GM21367 (cell line): ENCODE measurements at regions not wholly inside any gene's neighbourhood (a gene's known extent, or its start where the extent isn't known, plus 50 kb on each side); places are given as distances from the start of the nearest gene placed in this dataset.
"Not testable (repeated sequence)": the region's sequence is repeated elsewhere in the genome, so short reads cannot be mapped to it uniquely, and the experiment has no call there.

Experiments used
- ATAC-seq: cut with Tn5 transposase; IDR thresholded peaks from one replicate; pipeline ENCODE4 v1.9.1; 2021; ENCODE audit not compliant: unreplicated experiment

DNA sequence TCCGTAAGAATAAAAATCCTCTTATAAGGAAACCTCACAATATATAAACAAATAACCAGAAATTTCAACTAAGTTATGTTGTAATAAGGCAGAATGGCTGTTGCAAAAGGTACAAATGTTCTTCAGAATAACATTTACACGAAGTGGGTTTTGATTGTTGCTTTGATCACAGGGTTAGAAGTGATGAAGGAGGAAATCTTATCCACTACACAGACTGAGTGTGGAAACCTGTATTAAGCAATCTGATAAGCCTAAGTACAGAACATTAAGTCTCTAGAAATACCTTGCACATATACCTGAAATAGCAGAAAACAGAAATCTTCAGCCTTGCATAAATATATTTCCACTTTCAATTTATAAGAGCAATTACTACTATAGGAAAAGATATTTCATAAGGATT is 251.9 kb downstream of the ETV1 start:
- ATAC-seq: no peak

DNA sequence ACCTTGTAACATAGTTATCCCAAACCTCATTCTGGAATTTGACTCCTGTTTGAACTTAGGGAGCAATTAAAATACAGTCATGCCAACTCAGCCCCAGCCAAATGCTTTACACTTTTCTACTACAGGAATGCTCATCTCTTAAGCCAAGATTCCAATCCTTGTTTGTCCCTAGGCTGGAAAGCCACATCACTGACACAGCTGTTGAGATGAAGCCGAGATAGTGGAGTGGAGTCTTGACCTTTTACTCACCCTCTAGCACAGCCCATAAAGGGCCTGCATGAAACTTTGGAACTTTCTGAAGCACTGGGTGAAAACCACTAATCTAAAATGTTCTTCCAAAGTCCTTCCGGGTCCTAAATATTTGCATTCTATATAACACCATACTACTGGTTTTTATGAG is 247.3 kb downstream of the ETV1 start:
- no peak for ATAC-seq

DNA sequence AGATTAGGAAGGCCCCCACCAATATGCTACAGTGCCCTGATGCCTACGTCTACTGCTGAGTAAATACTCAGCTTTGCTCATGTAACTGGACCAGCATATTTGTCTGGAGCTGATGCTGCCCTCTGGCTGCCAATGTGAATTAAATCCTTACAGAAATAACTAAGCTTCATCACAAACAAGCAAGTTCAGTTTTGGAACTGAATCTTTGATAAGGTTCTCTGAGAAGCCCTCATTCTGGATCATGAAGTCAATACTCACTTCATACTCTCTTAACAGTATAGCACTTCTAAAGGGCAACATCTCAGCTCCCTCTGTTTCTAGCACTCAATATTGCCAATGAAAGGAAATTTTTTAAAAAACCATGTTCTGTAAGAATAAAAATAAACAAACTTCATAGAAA is 246.7 kb downstream of the ETV1 start:
- no peak for ATAC-seq

DNA sequence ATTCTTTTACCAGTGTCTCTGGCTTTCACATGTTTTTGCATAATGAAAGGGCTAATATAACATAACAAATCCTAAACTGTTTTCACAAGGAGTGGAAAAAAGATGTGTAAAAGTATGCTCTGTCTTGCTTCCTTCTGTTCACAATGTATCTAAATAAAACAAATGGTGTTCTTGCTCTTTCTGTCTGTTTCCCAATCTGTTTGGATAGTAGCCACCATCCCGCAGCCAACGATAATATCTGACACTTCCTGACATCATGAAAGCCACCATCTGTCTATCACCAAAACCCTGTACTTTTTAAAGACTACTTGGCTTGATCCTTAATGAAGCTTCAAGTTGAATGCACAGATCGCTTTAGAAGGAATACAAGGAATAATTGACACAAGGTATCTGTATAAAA is 246.2 kb downstream of the ETV1 start:
- no peak for ATAC-seq

DNA sequence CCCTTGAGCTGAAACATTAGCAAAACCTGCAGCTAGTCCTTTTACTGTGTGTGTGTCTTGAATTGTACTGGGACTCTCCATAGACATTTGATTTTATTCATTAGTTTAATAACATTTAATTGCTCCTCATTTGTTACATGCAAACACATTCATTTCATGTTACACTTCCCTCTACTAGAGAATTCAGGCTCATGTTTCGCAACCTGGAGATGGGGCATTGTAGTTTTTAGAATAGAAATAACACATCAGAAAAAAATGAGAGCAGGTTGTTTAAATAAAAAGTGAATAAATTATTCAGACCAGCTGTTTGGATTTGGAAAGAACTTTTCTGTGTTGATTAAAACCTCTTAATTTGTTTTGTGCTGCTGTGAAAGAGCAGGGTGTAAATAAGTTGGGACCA is 243.9 kb downstream of the ETV1 start:
- no peak for ATAC-seq

DNA sequence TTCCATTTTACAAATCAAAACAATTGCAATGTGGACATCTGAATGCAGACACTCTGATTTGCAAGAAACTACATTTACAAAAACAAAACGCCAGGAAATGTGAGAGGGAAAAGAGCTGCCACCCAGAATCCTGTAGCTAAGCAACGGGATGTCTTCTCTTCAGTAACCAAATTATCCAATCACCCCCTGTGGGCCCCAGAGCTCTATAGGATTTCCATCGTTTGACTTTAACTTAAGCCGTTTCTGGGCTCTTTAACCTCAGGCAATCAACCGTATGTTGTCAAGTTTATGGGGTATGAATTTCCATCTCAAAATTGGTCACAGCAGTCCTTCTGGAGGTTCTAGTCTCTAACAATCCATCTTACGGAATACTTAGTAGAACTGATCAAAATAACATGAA is 240.5 kb downstream of the ETV1 start:
- ATAC-seq: no peak

DNA sequence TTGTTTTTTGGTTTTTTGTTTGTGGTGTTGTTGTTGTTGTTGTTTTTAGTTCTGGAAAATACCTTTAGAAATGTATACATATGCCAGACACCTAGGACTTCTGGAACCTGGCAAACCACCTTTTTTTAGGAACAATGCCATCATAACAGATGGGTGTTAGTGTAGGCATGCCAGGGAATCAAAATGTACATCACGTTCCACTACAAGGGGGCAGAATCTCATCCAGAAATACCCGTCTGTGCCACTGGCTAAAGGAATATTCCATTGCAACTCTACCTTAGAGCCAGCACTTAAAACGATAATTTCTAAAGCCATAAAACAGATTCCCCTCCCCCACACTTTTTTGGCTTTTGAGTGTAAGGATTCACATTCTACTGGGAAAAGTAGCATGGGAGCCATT is 239.8 kb downstream of the ETV1 start:
- no peak for ATAC-seq

DNA sequence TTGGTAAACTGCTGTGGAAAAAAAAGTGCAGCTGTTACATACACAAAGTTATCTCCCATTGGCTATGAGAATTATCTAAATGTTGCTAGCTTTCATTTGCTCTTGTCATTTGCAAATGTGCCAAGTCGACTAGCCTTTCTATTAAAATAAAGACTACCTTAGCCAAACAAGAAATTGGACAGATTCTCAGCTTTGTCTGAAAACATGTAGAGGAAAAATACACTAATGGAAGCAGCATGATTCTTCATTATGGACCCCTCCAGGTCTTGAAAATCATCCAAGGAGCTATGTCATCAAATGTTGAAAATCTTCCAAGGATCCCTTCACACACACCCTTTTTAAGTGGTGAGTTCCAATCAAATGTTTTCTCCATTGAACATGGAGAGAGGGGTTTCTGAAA is 237.7 kb downstream of the ETV1 start:
- no peak for ATAC-seq

DNA sequence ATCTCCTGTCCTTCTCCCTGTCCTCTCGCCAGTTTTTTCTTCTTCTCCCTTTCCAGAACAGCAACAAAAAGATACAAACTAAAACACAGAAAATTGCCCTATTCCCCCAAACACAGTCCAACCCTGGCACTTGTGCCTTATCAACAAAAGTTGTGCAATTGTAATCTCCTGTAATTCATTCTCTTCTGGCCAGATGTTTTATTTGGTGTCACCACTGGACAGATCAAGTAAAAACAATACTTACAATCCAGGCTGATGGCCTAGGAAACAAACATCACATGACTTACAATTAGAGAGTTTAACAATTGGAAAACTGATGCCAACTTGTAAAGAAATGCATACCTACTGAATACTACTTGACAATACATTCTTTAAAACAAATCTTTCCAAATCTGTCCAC is 231.6 kb downstream of the ETV1 start:
- ATAC-seq: no peak

DNA sequence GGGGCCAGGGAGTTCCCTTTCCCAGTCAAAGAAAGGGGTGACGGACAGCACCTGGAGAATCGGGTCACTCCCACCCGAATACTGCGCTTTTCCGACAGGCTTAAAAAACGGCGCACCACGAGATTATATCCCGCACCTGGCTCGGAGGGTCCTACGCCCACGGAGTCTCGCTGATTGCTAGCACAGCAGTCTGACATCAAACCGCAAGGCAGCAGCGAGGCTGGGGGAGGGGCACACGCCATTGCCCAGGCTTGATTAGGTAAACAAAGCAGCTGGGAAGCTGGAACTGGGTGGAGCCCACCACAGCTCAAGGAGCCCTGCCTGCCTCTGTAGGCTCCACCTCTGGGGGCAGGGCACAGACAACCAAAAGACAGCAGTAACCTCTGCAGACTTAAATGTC is 223.6 kb downstream of the ETV1 start:
- ATAC-seq: not testable (repeated sequence)

DNA sequence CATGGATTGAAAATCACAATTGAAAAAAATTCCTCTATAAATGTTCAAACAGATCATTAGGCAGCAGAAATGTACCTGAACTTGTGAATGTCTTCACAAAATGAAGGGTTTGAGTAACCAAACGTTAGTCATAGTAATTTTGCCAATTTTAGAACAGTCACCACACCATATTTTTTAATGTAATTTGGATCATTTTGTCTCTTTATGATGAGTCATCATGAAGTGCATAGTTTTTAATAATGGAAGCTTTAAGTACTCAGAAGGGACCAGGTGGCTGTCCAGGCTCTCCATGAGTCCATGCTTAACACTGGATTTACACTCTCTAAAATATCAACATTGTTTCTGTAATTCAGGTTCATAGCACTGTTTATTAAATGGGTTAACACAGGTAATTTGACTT is 219.2 kb downstream of the ETV1 start:
- no peak for ATAC-seq

DNA sequence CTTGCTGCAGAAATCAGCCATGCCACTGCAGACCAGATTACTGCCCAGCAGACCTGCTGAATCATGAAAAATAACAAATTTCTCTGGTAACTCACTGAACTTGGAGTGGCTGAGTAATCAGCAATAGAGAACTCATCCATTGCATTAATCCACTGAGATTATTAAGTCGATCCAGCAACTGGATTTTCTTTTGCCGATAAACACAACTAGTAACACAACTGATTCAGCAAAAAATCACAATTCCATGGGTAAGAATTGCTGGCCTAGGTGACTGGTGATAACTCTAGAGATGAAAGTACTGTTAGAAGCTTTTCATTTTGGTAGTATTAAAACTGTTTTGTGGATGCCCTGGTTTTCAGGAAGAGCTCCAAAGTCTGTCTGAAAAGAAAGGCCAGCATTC is 214.5 kb downstream of the ETV1 start:
- no peak for ATAC-seq

DNA sequence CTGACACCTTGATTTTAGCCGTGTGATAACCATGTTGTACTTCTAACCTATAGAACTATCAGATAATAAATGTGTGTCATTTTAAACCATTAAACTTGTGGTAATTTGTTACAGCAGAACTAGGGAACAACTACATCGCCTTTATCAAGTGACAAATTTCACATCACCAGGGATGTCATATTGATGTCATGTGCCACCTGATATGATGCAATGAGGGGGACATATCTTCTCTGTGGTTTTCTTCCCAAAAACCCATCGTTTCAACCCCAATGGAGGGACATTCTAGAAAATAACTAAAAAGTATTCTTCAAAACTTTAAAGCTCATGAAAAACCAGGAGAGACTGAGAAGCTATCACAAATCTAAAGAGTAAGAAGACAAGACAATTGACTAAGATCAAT is 212.2 kb downstream of the ETV1 start:
- no peak for ATAC-seq

DNA sequence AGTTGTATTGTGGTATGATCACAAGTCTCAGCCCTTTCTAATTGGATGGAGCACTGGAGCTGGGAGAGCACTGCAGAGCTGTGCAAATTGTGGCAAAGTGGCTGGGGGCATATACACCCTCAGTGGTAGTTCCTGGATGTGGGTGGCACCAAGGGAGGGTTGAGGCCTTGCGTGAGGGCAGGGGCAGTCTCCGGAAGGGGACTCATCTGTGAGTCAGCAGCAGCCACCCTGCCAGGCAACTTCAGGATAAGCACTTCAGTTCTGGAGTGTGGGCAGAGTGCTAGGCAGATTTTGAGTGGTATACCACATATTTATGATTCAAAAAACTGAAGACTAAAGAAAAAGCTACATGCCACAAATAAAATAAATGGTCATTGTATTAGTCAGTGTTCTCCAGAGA is 210.5 kb downstream of the ETV1 start:
- no peak for ATAC-seq

DNA sequence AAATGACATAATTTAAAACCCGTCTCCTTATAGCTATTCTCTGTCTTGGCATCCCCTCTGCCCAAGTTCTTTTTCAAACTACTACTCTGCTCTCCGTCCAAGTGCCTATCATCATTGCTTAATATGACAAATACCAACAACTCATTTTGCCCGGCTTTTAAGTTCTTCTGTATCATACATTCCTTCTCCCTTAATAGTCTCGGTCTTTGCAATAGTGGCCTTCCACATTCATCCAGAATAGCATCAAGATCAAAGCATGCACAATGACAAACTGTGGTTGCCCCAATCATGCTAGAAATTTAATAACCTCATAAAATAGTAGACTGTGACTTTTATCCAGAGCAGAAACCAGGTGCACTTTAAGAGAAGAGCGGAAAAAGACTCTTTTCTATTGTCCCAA is 198.9 kb downstream of the ETV1 start:
- ATAC-seq: no peak

DNA sequence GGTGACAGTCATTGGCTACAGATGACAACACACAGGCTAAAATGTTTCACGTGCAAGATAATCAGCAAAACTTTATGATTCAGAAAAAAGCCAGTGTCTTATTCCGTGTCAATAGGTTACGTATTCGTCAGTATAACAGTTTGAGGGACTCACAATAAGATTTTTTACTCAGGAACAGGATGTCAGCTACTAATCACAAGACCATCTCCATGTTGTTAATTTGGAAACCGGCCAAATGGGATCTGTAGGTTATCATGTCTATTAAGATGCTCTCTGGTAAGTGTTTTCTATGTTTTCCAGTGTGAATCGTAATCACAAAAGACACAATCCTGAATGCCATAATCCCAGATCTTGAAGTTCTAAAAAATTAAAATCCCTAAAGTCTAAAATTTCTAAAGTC is 197.3 kb downstream of the ETV1 start:
- no peak for ATAC-seq

DNA sequence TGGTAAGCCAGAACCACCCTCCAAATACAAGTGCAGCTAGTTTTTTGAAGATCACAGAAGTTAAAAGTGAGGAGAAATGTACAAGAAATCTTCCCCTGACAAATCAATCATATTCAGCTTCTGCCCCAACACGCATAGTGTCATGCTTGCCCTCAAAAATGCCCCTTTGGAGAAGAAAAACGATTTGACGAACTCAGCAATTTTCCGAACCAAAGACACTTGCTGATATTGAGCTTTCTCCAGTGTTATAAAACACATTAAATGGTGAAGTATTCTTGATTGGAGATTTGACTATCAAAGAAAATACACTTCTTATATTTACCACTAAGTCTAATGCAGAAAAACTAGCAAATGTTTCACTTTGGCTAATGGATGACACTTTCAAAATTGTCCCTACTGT is 195.5 kb downstream of the ETV1 start:
- no peak for ATAC-seq

DNA sequence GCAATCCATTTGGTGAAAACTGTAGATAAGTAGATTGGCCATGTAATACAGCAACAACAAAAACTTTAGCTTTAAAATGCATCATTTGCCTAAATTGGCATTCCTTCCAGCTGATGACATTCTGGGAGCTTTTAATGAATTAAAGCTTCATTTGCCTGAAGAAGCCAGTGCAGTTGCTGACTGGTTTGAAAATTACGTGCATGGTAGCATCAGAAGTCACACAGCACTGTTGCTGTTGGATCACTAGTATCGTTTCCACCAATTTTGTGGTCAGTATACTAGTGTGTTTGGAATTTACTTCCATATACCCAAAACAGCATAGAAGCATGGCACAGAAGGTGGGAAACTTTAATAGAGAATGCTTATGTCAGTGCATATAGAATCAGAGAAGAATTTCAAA is 194.9 kb downstream of the ETV1 start:
- ATAC-seq: no peak

DNA sequence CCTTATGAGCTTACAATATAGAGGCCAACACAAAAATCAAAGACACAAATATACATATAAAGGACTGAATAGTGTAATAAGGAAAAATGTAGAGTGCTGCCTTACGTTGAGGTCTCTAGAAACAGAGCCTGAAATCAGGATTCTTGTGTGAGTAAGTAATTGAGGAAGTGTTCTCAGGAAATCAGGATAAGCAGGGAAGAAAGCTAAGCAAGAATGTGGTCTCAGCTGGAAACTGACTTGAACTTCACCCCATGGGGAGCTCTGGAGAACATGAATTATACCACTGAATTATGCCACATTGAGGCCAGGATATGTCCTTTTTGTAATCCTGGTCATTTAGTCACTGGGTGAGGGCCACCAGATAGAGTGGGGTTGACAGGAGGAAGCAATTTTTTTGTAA is 191.9 kb downstream of the ETV1 start:
- no peak for ATAC-seq

DNA sequence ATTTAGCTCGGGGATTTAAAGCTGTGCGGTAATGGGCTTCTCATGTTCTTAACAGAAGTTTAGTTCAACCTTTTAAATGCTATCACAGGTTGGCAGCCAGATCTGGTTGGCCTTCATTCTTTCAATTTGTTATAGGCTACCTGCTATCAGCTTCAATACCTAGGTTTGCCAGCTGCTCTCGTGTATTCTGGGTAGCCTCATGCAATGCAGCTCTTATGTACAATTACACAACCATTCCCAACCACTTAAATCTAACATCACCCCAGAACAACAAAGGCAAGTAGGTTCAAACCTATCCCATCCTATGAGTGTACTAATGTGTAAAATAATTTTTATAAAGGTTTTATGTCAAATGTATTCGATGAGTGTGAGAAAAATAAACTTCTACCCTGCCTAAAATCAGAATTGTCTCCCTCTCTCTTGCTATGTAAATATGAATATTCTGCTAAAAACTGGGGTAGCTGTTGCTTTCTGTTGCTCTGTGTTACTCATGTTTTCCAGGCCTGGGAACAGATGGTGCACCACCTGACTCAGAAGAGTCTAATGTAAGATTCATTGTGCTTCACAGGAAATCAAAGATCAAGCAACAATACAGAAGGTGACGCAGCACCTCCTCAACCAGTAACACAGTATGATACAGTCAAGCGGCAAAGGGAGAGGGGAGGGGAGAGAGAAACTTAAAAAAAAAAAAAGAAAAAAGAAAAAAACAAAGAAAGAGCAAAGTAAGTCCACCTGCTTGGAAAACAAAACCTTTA is 188.6 kb downstream of the ETV1 start:
- ATAC-seq: no peak

DNA sequence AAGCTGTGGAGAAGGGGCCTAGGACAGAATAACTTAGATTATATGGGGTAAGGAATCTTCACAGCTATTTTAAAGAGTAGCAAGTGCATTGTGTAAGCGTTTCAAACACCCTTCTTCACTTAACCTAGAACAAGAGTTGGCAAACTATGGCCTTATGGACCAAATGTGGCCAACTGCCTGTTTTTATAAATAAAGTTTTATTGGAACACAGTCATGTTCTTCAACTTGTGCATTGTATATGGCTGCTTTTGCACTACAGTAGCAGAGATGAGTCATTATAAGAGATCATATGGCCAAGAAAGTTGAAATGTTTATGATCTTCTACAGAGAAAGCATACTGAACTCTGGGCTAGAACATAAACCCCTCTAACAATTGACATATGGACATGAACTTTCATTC is 187.8 kb downstream of the ETV1 start:
- ATAC-seq: no peak

DNA sequence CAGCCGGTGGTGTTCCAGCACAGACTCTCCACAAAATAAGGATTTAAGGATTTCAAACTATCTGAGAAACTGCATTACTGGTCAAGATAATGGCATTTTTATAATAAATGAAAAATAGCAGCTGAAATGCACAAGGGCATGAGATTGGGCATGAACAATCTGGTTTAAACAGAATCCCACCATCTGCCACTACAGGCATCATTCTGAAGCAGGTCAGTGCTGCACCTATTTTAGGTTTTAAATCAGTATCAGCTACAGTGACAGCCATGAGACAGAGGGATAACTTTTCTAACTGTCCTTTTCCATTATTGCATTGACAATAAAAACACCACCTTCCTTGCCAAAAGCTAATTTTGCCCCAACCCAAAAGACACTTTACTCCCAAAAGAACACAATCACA is 186.8 kb downstream of the ETV1 start:
- ATAC-seq: no peak

DNA sequence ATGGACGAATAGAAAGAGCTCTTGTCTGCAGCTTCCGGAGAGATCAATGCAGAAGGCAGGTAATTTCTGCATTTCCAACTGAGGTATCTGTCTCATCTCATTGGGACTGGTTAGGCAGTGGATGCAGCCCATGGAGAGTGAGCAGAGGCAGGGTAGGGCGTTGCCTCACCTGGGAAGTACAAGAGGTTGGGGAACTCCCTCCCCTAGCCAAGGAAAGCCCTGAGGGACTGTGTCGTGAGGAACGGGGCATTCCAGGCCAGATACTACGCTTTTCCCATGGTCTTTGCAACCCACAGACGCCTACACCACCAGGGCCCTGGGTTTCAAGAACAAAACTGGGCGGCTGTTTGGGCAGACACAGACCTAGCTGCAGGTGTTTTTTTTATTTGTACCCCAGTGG is 186.3 kb downstream of the ETV1 start:
- ATAC-seq: no peak
